ENCODE measurements at regions not wholly inside any gene's neighbourhood (a gene's known extent, or its start where the extent isn't known, plus 50 kb on each side); places are given as distances from the start of the nearest gene placed in this dataset.
"Not testable (repeated sequence)": the region's sequence is repeated elsewhere in the genome, so short reads cannot be mapped to it uniquely, and the experiment has no call there.

DNA sequence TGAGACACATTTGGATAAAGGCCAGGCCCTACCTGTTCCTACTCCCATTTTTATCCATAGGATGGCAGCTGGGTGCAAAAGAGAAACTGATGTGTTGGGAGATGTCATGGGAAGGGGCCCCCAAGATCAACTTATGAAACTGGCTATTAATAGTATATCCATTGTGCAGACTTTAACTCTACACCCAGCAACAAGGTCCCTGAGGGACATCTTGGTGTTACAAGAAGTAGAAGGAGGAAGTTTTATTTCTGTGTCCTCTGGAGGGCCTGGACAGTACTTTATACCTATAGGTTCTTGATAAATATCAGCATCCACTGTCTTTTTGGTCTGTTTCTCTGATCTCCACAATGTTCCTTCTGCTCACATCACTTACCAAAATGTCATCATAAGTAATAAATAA, 84.6 kb downstream of the BTG1 start:
- DNase-seq (ENCODE audit: low read depth in 2 of 2): no peak

DNA sequence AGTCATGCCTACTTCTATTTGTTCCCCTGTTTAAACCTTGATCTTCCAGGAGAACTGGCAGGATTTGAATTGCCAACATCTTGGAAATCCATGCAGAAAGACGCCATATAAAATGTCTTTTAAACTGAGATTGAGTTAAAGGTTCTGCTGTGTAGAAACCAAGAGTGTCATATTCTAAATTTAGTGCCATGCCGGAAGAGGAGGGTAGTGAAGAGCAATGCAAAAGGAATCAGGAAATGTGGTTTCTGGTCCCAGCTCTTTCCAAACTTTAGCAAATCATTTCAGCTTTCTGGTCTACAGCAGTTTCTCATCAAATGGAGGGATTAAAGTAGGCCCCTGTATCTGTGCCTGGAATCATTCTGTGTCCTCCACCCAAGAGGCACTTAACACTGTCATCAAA, 85.7 kb downstream of the BTG1 start:
- peak in 1 of 2 experiments; percentile 56 for DNase-seq (ENCODE audit: low read depth in 2 of 2)

DNA sequence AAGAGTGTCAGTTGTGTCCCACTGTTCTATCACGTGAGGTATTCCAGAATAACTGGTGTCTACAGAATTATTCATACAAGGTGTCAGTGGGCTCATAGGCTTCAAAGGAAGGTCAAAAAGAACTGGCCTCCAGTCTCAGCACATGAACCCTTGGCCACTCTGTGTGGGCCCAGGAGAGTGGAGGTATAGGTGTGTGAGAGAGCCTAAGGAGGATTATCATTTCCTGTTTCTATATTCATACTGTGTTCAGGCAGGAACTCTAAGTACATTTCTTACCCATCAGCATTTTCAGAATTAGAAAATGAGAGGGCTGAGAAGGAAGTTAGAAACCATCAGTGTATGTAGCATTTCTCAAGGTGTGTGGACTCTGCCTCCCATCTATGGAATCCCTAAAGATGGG, 87.0 kb downstream of the BTG1 start:
- DNase-seq (ENCODE audit: low read depth in 2 of 2): no peak

DNA sequence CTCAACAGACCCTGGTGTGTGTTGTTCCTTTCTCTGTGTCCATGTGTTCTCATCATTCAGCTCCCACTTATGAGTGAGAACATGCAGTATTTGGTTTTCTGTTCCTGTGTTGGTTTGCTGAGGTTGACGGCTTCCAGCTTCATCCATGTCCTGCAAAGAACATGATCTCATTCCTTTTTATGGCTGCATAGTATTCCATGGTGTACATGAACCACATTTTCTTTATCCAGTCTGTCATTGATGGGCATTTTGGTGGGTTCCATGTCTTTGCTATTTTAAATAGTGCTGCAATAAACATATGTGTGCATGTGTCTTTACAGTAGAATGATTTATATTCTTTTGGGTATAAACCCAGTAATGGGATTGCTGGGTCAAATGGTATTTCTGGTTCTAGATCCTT, 88.9 kb downstream of the BTG1 start:
- not testable (repeated sequence) for DNase-seq (ENCODE audit: low read depth in 2 of 2)

DNA sequence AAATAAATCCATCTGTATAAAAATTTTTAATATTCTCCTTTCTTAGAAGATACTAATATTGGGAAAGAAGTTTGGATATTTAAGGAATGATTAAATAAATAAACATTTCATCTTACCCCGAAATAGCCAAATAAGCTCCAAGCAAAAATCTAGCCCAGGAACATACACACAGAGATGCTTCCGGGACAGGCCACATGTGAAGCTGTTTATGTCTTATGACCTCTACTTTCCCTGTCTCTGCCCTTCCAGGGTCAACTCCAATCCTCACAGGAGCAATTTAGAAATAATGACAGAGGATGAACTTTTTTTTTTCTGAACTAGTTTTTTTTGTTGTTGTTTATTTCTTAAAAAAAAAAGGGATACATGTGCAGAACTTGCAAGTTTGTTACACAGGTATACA, 89.4 kb downstream of the BTG1 start:
- DNase-seq (ENCODE audit: low read depth in 2 of 2): no peak

DNA sequence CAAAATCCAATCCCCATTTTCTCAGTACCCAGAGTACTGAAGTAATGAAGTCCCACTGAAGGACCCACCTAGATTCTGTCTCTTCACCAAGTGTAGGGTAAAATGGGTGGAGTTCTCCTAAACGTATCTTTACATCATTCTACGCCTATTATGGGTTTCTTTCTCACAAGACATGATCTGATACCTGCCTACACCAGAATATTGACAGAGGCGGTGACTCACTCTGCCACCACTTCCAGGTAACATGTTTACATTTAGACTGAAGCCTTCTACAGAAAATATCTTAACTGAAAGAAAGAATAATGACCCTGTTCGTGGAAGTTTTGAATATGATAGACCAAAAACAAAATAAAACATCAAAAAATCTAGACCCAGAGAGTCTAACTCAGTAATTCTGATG, 89.8 kb downstream of the BTG1 start:
- DNase-seq (ENCODE audit: low read depth in 2 of 2): no peak

DNA sequence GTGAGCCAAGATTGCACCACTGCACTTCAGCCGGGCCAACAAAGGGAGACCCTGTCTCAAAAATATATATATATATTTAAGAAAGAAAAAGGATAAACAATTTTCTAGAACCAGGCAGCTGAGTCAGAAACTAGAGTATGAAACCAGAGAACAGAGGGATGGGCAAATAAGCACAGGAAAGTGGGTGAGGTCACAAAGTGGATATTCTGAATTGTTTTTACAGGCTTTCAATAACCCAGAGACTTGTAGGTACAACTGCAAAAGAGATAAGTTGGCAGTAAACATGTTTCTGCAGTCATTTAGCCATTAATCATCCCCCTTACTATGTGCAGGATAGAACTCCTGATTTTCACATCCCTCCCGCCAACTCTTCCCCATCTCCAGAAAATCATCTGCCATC, 94.2 kb downstream of the BTG1 start:
- DNase-seq (ENCODE audit: low read depth in 2 of 2): no peak

DNA sequence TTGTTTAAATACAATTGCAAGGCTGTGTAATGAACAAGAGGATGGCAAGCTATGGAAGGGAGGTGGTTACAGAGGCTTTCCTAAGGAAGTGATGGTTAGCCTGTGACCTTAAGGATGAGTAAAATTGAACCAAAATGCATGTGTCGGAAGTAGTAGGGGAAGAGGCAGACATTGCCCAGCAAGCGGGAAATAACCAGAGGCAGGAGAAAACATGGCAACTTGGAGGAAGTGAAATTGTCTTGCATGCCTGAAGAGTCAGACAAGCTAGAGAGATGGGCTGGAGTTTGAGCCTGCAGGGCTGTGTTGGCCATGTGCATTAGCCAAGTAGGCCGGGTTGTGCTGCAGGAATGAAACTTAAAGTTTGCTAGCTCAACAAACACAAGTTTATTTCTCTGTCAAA, 96.2 kb downstream of the BTG1 start:
- no peak for DNase-seq (ENCODE audit: low read depth in 2 of 2)

DNA sequence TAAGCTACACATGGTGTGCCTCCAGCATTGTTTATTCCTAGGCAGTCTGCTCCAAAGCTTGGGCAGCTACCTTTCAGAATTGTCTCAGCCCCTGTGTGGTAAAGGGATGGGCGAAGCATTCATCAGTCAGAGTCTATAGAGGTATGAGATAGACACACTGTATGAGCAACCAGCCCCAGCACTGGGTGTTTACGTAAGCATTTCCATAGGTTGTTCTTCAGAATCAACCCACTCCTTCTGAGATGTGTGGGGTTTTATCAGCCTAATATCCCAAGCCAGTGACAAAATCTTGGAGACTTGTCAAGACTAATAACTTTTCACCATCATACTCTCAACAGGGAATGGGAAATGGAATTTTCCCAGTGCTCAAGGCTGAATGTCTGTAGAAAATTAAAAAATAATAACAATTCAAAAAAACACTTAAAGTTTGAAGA, 98.2 kb downstream of the BTG1 start:
- no peak for DNase-seq (ENCODE audit: low read depth in 2 of 2)

DNA sequence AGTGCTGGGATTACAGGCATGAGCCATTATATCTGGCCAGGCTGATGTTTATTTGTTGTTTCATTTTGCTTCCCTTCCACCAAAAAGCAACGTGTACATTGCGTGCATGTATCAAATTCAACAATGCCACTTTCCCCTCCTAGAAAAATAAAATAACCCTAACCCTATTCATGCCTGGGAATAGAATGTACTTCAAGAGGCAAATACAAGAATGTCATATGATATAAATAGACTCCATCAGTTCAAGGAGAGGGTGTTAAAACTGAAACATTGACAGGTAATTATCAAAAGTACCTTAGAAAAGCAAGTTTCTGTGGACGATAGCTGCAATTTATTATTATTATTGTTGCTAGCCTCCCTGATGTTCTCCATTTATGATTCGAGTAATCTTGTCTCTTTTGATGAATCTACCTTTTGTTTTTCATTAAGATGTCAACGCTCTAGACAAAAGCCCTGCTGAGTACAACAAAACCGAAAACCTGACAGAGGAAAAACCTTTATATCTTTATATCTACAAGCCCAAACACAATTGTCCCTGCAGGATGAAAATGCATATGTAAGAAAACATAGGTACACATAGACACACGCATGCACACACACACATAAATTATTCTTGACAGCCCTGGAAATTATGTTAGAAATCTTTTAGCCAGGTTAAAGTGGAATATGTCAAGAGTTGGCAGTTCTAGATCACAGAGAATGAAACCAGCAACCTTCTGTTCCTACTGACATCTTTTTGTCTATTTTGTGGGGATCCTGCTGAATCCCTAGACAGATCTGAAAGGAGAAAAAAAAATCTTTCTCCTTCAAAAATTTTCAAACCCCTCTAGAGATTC, 98.9 kb downstream of the BTG1 start:
- no peak for DNase-seq (ENCODE audit: low read depth in 2 of 2)

DNA sequence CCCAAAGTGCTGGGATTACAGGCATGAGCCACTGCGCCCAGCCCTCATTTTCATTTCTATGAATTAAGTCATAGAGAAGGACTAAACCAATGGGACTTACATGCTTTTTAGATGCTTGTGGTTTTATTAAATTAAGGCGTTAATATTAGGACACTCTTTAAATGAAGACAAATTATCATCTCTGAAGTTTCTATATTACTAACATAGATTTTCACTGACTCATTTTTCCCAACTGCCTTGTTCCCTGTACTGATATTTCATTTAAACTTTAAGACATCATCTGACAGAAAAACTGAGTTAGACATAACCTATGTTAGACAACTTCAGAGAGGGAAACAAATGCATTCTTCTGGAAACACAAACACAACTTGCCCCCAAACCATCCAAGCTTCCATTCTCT, 99.8 kb downstream of the BTG1 start:
- DNase-seq (ENCODE audit: low read depth in 2 of 2): no peak

DNA sequence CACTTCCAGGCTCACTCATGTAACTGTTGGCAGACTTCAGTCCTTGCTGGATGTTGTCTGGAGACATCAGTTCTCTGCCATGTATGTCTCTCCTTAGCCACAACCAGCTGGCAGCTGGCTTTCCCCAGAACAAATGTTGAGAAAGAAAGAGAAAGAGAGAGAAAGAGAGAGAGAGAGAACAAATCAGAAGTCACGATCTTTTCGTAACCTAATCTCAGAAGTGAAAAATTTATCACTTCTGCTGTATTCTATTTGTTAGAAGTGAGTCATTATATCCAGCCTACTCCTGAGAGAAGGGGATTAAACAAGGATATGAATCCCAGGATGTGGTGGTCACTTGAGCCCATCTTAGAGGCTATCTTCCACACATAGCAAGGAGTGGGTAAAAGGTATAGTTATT, 101.2 kb downstream of the BTG1 start:
- DNase-seq (ENCODE audit: low read depth in 2 of 2): no peak

DNA sequence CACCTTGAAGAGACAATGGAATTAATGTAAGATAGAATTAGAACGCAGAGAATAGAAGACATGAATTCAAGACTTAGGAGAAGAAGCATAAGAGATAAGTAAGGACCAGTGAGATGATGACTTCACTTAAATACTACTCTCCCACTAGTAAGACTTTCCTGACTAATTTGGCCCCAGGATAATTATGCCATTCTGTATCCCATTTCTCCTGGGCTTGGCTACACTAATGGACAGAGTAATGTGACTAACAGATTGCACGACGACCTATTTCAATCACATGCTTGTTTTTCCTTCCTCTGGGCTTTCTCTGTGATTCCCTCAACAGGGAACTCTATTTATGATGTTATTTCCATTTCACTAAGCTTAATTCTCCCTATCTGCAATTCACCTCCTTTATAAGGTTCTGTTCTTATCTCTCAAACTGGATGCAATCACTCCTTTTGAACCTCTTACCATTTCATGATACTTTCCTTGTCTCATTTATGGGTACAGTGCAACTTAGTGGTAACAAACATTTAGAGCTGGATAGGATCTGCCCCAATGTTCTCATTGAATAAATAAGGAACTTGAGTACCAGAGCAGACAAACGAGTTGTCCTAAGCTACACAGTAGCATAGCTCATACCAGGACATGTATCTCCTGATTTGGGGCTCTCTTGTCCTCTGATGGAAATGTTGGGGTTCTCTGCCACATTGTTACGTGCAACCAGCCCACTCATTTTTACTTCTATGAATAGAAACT, 102.7 kb downstream of the BTG1 start:
- no peak for DNase-seq (ENCODE audit: low read depth in 2 of 2)

DNA sequence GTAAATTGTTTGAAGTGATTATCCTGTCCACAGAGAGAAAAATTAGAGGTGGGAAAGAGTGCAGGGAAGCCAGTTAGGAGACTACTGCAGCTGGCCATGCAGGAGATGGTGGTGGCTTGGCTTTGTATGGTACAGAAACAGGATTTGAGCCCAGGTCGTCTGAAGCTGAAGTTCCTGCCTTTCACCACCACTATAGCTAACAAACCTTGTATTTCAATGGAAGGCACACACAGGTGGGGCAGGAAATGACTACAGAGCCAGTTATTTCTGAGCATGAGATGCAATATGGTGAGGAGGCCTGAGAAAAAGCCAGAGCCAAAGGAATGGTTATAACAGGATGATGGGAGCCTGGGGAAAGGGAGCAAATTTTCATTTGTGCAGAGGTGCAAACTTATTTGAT, 103.9 kb downstream of the BTG1 start:
- DNase-seq (ENCODE audit: low read depth in 2 of 2): no peak

DNA sequence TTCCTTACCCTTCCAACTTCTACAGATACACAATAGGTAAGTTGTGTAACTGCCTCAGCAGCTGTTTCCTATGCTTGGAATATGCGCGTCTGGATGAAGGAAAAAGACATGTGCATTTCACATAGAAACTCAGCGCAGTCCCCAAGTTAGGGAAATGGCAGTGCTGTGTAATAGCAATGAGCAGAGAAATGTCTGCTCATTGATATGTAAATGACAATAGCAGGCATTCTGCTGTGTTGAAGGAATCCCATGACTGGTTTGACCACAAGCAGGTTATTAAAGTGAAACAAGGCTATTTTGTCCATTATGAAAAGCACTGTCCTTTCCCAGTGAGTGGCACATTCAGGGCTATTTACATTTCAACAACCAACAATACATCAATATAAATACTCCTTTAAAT, 106.6 kb downstream of the BTG1 start:
- no peak for DNase-seq (ENCODE audit: low read depth in 2 of 2)

DNA sequence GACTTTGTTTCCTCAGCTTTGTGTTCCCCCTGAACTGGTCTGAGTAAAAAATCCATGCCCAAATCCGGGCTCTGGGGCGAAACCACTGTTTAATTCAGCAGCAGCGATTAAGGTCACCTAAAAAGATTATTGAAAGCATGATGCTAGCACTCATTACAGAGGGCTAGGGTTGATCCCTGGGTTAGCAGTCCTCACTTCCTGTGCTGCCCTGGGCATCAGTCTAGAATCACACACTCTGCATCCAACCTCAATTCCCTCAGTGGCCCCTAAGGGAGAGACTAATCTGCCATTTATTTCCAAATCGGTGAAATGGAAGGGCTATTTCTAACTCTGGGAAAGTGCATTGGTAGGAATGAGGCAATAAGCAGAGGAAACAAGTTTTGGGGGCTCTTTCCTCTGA, 107.2 kb downstream of the BTG1 start:
- no peak for DNase-seq (ENCODE audit: low read depth in 2 of 2)

DNA sequence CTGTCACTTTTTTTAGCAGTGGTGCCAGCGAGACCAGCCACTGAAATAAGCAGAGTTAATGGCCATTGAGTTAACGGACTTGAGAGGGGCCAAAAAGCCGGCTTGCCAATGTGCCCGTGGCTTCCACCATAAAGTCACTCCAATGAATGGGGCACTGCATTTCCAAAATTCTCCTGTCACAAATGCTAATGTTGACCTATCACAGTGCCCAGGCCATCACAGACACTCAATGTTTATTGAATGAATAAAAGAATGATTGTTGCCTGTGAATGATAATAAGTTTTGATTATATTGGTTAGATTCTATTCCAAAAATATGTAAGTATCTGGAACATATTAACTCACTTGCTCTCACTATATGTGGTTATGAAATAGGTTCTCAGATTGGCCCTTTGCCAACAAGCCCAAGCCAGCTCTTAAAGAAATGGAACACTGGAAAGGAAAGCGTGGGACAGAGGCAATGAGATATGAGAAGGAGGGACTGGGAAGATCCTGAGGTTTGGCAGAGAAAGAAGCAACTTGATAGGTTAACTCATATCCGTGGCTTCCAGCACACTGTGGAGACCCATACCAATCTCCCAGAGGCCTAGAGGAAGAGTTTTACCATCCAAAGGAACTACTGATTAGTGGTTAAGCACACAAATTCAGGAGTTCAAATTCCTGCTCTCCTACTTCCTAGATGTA, 108.7 kb downstream of the BTG1 start:
- DNase-seq (ENCODE audit: low read depth in 2 of 2): peak; percentile 96 to 97

DNA sequence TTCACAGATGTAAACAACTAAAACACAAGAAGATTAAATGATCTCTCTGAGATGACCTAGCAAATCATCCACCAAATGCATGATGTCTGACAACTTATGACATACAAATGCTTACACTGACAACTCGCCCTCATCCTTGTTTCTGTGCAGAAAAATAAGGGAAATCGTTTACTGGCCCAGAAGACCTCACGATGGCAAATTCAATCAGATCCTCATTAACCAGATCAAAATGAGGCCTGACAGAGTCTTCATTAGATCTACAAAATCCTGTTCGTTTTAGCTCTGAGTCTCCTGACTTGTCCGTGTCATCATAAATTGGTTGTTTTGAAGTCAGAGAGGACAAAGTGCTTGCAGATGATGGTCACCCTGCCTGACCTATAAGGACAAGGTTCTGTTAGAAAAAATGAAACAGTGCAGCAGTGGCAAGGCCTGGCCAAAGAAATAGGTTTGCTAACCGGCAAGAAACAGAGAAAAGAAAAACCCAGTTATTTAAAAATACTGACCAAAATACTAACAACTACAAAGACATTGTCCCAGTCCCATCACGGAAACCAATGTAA, 109.5 kb downstream of the BTG1 start:
- no peak for DNase-seq (ENCODE audit: low read depth in 2 of 2)

DNA sequence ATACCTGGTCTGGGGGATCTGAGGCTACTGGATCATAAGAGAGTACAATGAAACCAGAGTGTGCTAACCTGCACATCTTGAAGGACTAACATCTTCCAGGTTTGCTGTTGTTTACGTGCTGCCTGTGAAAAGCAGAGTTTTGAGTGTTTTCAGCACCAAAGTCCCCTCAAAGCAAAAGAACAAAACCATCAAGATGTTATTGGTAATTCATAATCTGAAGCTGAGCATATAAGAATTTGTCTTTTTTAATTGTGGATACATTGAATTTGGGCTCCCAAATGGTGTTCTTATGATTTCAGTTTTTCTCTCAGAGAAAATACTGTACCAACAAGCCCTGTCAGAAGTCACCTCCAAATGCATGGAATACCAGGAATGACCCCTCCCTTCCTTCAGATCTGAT, 110.2 kb downstream of the BTG1 start:
- DNase-seq (ENCODE audit: low read depth in 2 of 2): no peak

DNA sequence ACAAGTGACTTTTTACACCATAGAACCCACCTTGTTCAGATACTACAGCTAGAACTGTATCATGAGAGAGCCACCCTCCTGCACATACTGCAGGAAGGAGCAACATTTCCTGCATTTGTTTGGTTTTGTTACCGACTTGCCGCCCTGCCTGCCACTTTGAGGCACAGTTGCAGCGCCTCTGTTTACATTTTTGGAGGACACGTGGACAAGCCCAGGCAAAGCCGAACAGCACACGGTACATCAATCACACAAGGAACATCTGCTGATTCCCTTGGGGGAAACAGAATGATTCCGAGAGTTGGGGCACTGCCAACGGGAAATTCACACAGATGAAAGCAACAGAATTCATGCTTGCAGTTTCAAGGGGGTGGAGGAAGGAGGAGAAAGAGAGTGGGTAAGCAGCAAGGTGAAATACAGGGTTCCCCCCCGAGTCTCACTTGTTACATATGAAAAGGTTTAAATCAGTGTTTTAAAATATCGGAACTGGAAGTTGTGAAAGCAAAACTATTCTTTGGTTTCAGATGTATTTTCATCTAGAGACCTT, 110.7 kb downstream of the BTG1 start:
- peak; percentile 62 to 66 for DNase-seq (ENCODE audit: low read depth in 2 of 2)

DNA sequence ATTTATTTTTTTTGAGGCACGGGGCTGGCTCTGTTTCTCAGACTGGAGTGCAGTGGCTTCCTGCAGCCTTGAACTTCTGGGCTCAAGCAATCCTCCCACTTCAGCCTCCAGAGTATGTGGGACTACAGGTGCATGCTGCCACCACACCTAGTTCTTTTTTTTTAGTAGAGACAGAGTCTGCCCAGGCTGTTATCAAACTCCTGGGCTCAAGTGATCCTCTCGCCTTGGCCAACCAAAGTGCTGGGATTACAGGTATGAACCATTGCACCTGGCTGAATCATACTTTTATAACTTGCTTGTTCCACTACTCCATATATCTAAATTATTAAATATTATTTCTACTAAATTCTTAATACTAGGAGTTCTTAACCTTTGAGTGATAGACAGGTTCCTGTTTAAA, 111.6 kb downstream of the BTG1 start:
- no peak for DNase-seq (ENCODE audit: low read depth in 2 of 2)

DNA sequence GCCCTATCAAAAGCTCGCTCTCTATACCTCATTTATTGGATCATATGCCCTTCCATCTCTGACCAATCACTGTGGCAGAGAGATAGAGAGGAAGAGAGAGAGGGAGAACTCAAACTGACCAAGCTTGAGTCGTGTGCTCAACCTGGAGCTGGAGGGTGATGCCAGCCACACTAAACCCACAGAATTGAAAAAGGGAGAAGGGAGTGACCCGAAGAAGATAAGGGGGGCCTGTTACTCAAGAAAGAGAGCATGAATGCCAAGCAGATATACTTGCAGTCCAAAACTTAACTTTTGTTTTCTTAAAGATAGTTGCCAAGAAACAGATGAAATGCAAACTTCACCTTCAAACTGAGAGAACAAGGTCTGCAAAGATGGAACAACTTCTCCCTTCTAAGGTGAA, 112.7 kb downstream of the BTG1 start:
- no peak for DNase-seq (ENCODE audit: low read depth in 2 of 2)

All from fibroblast of skin of left biceps (primary cell).